ENCODE measurements at regions not wholly inside any gene's neighbourhood (a gene's known extent, or its start where the extent isn't known, plus 50 kb on each side); places are given as distances from the start of the nearest gene placed in this dataset.

DNA sequence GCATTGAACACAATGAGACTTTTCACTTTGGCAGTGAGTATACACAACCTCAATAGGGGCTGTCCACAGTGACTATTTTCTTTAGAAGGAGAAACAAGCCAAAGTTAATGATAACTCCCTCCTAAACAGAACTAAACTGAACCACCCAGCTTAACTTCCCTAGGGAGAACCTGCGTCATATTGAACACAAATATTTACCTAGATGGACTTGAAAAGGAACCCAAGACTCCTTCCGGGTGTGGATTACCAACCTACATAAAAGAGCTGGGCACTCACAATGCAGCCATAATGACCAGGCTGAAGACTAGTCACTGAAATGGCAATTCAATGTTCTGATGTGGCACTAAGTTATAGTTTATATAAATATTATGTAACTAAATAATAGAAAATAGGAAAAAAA lies 160.6 kb downstream of the IBTK start:
- Histone ChIP-seq H3K27ac (no peak overlapping the region), H3K9me3 (no peaks in the 10 kb centered on the region), H3K27me3 (no peaks in the 10 kb centered on the region), H3K36me3 (replicated peaks in 1 of 2; ENCODE audit: insufficient read depth in 1 of 2, low read depth in 2 of 2) (no peaks in the 10 kb centered on the region), H3K4me3 (no peak overlapping the region), H3K4me1 (no peaks in the 10 kb centered on the region)
- no peak for TF ChIP-seq CTCF (IDR thresholded peaks at IDR 0.05)
- ATAC-seq (no peak), DNase-seq (no peak)
- WGBS, 2 donors = 52 to 53% methylated on average over 2 of the region's 2 CpGs
- intact Hi-C loops (cut with DNase I) = no loop called here

DNA sequence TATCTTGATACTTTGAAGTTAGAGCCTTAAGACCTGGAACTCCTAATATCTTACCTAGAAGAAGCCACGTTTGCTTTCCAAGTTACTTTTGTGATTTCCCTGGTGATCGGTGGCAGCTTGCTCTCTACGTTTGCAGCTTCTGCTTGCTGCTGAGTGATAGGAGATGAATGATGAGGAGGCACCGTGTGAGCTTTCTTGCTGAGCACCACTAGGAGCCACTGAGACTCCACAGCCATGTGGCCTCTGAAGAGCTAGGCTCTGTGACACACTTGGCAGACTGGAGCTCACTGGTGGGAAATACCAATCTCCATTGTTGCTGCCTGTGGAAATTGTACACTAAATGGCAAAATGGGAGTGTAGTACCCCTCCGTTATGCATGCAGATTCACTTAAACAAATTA lies 161.8 kb downstream of the IBTK start:
- intact Hi-C loops (cut with DNase I) = no loop called here

DNA sequence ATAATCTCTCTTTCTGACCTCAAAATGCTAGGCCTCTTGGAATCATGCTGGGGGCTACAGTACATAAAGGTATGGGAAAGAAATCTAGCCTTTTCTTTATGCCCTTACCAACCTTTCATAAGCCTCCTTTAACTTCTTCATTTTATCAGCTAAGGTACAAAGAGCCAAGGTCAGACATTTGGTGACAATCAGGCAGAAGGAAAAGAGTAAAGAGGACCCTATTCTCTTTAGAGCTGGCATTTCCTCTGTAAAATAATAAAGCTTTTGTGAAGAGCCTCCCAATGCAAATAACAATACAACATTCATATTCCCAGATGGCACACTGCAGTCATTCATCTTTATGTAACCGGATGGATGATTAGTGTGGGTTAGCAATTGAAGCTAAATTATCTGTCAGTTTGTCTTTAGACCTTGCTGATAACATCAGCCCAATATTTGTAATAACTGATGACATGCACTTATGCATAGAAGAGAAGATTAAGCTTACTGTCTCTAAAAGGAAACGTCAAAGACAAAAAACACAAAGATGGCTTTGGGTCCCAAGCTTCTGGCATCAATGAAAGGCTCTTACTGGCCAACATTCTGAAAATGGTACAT lies 163.1 kb downstream of the IBTK start:
- no peak overlapping the region for H3K27ac ChIP-seq
- DNase-seq = no peak

More for the DNA sequence above, 161.8 kb downstream of the IBTK start:
- H3K27ac ChIP-seq = no peak overlapping the region
- no peaks in the 10 kb centered on the region for H3K36me3 ChIP-seq (replicated peaks in 1 of 2; ENCODE audit: insufficient read depth in 1 of 2, low read depth in 2 of 2)
- no peak overlapping the region for H3K4me3 ChIP-seq
- TF ChIP-seq POLR2A (IDR thresholded peaks at IDR 0.05) (no peak), CTCF (IDR thresholded peaks at IDR 0.05) (no peak)
- ATAC-seq (no peak), DNase-seq (no peak)
- WGBS, 2 donors = 49 to 54% methylated on average over 5 of the region's 5 CpGs
- H3K27me3 ChIP-seq = no peaks in the 10 kb centered on the region
- H3K4me1 ChIP-seq = no peaks in the 10 kb centered on the region
- H3K9me3 ChIP-seq = no peaks in the 10 kb centered on the region

GRCh38 chr6:82083646-82084045 lies 163.9 kb downstream of the IBTK start:
- DNase-seq (no peak), ATAC-seq (no peak)
- WGBS, 2 donors = 88 to 89% methylated on average over 1 of the region's 1 CpG
- Histone ChIP-seq H3K9me3 (no peaks in the 10 kb centered on the region), H3K27me3 (no peaks in the 10 kb centered on the region), H3K36me3 (replicated peaks in 1 of 2; ENCODE audit: insufficient read depth in 1 of 2, low read depth in 2 of 2) (no peaks in the 10 kb centered on the region), H3K27ac (no peak overlapping the region), H3K4me3 (no peak overlapping the region), H3K4me1 (no peaks in the 10 kb centered on the region)
- TF ChIP-seq POLR2A (IDR thresholded peaks at IDR 0.05) (no peak), CTCF (IDR thresholded peaks at IDR 0.05) (no peak)
- intact Hi-C loops (cut with DNase I) = no loop called here

More for the DNA sequence above, 163.1 kb downstream of the IBTK start:
- 49 to 64% methylated on average over 2 of the region's 2 CpGs for WGBS, 2 donors
- H3K4me1 ChIP-seq = no peaks in the 10 kb centered on the region
- no peaks in the 10 kb centered on the region for H3K27me3 ChIP-seq
- intact Hi-C loops (cut with DNase I) = no loop called here
- no peak overlapping the region for H3K4me3 ChIP-seq
- H3K36me3 ChIP-seq (replicated peaks in 1 of 2; ENCODE audit: insufficient read depth in 1 of 2, low read depth in 2 of 2) = no peaks in the 10 kb centered on the region
- H3K9me3 ChIP-seq = no peaks in the 10 kb centered on the region
- no peak for TF ChIP-seq CTCF (IDR thresholded peaks at IDR 0.05)
- TF ChIP-seq POLR2A (IDR thresholded peaks at IDR 0.05) = no peak
- ATAC-seq = no peak

- Histone ChIP-seq H3K9me3 (no peaks in the 10 kb centered on the region), H3K4me3 (no peak overlapping the region), H3K36me3 (replicated peaks in 1 of 2; ENCODE audit: insufficient read depth in 1 of 2, low read depth in 2 of 2) (no peaks in the 10 kb centered on the region), H3K4me1 (no peaks in the 10 kb centered on the region), H3K27me3 (no peaks in the 10 kb centered on the region), H3K27ac (no peak overlapping the region)
- WGBS, 2 donors = 57 to 62% methylated on average over 1 of the region's 1 CpG
- ATAC-seq = no peak
- DNase-seq = no peak
- intact Hi-C loops (cut with DNase I) = no loop called here
- no peak for TF ChIP-seq CTCF (IDR thresholded peaks at IDR 0.05)
Observed at GRCh38 chr6:82080767-82081166, 166.8 kb downstream of the IBTK start.
